Esophagus muscularis mucosa (tissue), 4 donors: ENCODE measurements at regions not wholly inside any gene's neighbourhood (a gene's known extent, or its start where the extent isn't known, plus 50 kb on each side); places are given as distances from the start of the nearest gene placed in this dataset.

Experiments
- DNase-seq: peaks from one replicate; pipeline ENCODE4 v3.0.0-alpha.2; 2017; ENCODE audit errors: extremely low spot score
- H3K27ac ChIP-seq, 4 donors: fragments of 200-600 bp; sonication (generic); replicated peaks in 1 of 4; 1 replicate in 3 of 4; 2 replicates in 1 of 4; pipeline ENCODE4 v1.5.1; 2016 to 2019; ENCODE audit warnings: mild to moderate bottlenecking in 1 of 4
- H3K27me3 ChIP-seq, 4 donors: fragments of 200-600 bp; sonication (generic); one replicate each; pipeline versions ENCODE4 v1.5.1 to v1.6.0; 2016 to 2019
- H3K36me3 ChIP-seq, 4 donors: fragments of 200-600 bp; sonication (generic); one replicate each; pipeline ENCODE4 v1.5.1; 2016 to 2019
- H3K4me1 ChIP-seq, 4 donors: fragments of 200-600 bp; sonication (generic); one replicate each; pipeline ENCODE4 v1.5.1; 2016 to 2019
- H3K4me3 ChIP-seq, 4 donors: fragments of 200-600 bp; sonication (generic); 1 replicate in 2 of 4; 2 replicates in 2 of 4; pipeline ENCODE4 v1.5.1; 2016 to 2019; ENCODE audit warnings: mild to moderate bottlenecking in 4 of 4, moderate library complexity in 1 of 4
- H3K9me3 ChIP-seq, 4 donors: fragments of 200-600 bp; sonication (generic); 1 replicate in 3 of 4; 2 replicates in 1 of 4; pipeline ENCODE4 v1.5.1; 2016 to 2019
- CTCF ChIP-seq, 3 experiments: fragments of 200-600 bp in 2 of 3; fragments of 450-650 bp in 1 of 3; sonication (generic) in 2 of 3; IDR thresholded peaks; one replicate each; pipeline ENCODE4 v1.5.1; 2017 to 2019; ENCODE audit warnings: antibody characterized with exemption in 3 of 3, mild to moderate bottlenecking in 2 of 3, moderate library complexity in 1 of 3
- EP300 ChIP-seq: sonication (generic); formaldehyde crosslinking; IDR thresholded peaks from one replicate; pipeline ENCODE4 v1.6.1; 2017; ENCODE audit warnings: antibody characterized with exemption
- POLR2A ChIP-seq: fragments of 450-650 bp; IDR thresholded peaks from one replicate; pipeline ENCODE4 v1.6.1; 2017; ENCODE audit warnings: antibody characterized with exemption, moderate library complexity, mild to moderate bottlenecking, low read depth
- POLR2AphosphoS5 ChIP-seq, 2 donors: sonication (generic); formaldehyde crosslinking; IDR thresholded peaks; one replicate each; pipeline ENCODE4 v1.6.1; 2017; ENCODE audit warnings: antibody characterized with exemption in 2 of 2
- WGBS: methylation state at CpG from one replicate; pipeline ENCODE4 v1.1.5; 2018; 5-methylcytosine and 5-hydroxymethylcytosine counted together
- intact Hi-C: fragments of 100-400 bp; cut with DNase I; formaldehyde crosslinking; loops from one replicate; pipeline ENCODE4 v1.15.1; 2023

- H3K4me1 ChIP-seq = no peaks in the 10 kb centered on the region
- intact Hi-C loops = no loop called here
- no peaks in the 10 kb centered on the region for H3K36me3 ChIP-seq
- TF ChIP-seq POLR2AphosphoS5 (IDR thresholded peaks at IDR 0.05) = no peak
- no peak for TF ChIP-seq POLR2A
- TF ChIP-seq EP300 = no peak
- TF ChIP-seq CTCF (IDR thresholded peaks at IDR 0.05) = no peak
- H3K27ac ChIP-seq = no peak overlapping the region
- no peaks in the 10 kb centered on the region for H3K27me3 ChIP-seq
- H3K4me3 ChIP-seq = no peak overlapping the region
- H3K9me3 ChIP-seq = no peaks in the 10 kb centered on the region
- no peak for DNase-seq
- WGBS = 58% methylated on average over 2 of the region's 2 CpGs
These were observed 266.1 kb downstream of the SOCS6 start for GRCh38 chr18:70554854-70555445.

DNA sequence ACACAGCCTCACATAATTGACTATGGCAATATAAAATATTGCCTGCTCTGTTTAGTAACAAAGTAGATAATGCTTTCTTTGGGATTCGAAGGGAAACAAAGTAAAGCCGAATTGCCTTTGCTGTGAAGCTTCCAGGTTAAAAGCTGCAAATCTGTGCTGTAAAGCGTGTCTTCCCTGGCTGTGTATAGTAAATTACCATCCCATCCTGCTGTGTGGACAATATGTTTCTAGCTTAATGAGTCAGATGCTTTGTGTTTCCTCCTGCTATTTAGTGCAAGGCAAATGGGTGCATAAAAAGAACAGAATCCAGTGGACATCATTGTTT lies 265.1 kb downstream of the SOCS6 start:
- Histone ChIP-seq H3K36me3 (no peaks in the 10 kb centered on the region), H3K27ac (no peak overlapping the region), H3K9me3 (no peaks in the 10 kb centered on the region), H3K4me1 (no peaks in the 10 kb centered on the region), H3K4me3 (no peak overlapping the region), H3K27me3 (no peaks in the 10 kb centered on the region)
- no peak for DNase-seq
- intact Hi-C loops = no loop called here
- no peak for TF ChIP-seq POLR2AphosphoS5 (IDR thresholded peaks at IDR 0.05)
- no peak for TF ChIP-seq CTCF (IDR thresholded peaks at IDR 0.05)
- TF ChIP-seq EP300 = no peak
- no peak for TF ChIP-seq POLR2A
- 47% methylated on average over 3 of the region's 3 CpGs for WGBS

DNA sequence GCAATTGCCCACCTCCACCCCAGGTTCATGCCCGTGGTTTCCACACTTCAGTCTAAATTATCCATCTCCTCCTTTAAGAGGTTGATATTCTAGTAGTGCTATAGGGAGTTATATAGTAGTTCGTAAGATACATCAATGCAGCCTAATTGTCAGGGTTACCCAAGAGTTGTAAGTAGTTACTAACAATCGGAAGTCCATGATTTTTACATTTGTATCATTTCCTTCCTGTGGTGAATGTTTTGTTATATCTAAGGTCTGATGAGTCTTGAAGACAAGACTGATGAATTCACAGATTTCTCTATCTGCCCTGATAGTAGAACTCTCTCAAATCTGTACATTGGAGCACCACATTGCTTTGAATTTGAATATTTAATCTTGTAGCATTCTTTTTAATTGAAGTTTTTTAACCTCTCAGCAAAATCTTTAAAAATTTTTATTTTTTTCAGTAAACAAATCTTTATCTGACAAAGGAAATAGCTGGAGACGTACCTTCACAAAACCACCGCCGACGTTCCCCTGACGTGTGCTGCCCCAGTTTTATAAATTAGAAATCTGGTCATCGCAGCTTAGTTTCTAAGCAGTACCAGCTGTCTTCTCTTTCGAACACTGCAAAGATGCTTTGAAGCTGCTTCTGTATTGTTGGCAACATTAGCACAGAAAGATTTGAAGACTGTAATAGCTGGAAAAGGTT lies 264.5 kb downstream of the SOCS6 start:
- Histone ChIP-seq H3K27ac (no peak overlapping the region), H3K4me1 (no peaks in the 10 kb centered on the region), H3K27me3 (no peaks in the 10 kb centered on the region), H3K36me3 (no peaks in the 10 kb centered on the region), H3K9me3 (no peaks in the 10 kb centered on the region), H3K4me3 (no peak overlapping the region)
- TF ChIP-seq POLR2A (no peak), EP300 (no peak), POLR2AphosphoS5 (IDR thresholded peaks at IDR 0.05) (no peak), CTCF (IDR thresholded peaks at IDR 0.05) (no peak)
- WGBS = 49% methylated on average over 10 of the region's 10 CpGs
- DNase-seq = no peak
- intact Hi-C loops = no loop called here

DNA sequence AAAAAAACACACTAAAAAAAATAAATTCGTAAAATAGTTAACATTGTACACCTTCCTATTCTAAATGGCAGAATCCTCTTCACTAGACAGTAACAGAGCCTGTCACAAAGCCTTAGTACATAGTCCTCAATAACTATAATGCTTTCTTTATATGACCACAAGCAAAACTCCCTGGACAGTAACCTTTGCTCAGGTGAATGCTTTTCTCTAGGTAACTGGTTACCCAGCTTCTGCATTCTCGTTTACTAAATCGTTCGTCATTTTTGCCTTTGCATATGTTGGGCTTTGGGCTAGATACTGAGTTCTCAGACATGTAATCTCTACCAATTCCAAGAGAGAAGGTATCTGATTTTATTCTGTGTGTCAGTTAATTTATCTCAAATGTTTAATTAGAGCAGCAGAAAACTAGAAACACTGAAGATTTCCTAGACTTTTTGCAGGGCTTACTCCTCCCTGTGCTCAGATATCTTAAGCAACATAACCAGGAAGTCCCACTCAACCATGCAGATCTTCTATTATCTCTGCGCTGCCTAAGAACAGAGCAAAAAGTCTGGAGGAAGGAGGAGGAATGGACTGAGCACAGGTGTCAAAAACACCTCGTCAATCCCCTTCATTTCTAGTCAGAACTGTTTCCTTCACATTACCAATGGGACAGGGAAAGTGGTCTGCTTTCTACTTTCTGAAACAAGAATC lies 247.7 kb downstream of the SOCS6 start:
- intact Hi-C loops = no loop called here
- no peak overlapping the region for H3K4me3 ChIP-seq
- H3K27ac ChIP-seq = no peak overlapping the region
- TF ChIP-seq CTCF (IDR thresholded peaks at IDR 0.05) (no peak), POLR2AphosphoS5 (IDR thresholded peaks at IDR 0.05) (no peak), EP300 (no peak), POLR2A (no peak)
- DNase-seq = no peak
- no peaks in the 10 kb centered on the region for H3K4me1 ChIP-seq
- H3K9me3 ChIP-seq = no peaks in the 10 kb centered on the region
- H3K27me3 ChIP-seq = no peaks in the 10 kb centered on the region
- WGBS = 73% methylated on average over 6 of the region's 6 CpGs
- no peaks in the 10 kb centered on the region for H3K36me3 ChIP-seq
